ENCODE measurements at regions not wholly inside any gene's neighbourhood (a gene's known extent, or its start where the extent isn't known, plus 50 kb on each side); places are given as distances from the start of the nearest gene placed in this dataset.

- Histone ChIP-seq H3K9me3 (no peaks in the 10 kb centered on the region), H3K27ac (no peak overlapping the region), H3K4me1 (peaks cover 24 to 74% (median 43%) of the 10 kb centered on the region in 4 donors), H3K4me3 (no peak overlapping the region), H3K36me3 (peaks cover 0 to 12% (median 4%) of the 10 kb centered on the region in 4 donors), H3K27me3 (no peaks in the 10 kb centered on the region)
- in situ Hi-C loops (cut with MboI; ENCODE audit: low pct_ligation_motif_present in 1 of 4, low pct_unique_long_range_greater_than_20kb in 1 of 4, low sequenced_read_pairs in 3 of 4) (no loop called here), intact Hi-C loops (cut with DNase I; ENCODE audit: low total_unique reads) (no loop called here)
- WGBS, 2 donors (ENCODE audit: low coverage in 1 of 2), result 97 to 100% methylated on average over 2 to 4 of the region's 4 CpGs
- no peak for TF ChIP-seq POLR2A (IDR thresholded peaks at IDR 0.05)
- TF ChIP-seq EP300 (IDR thresholded peaks at IDR 0.05; ENCODE audit: low read depth), result no peak
- TF ChIP-seq POLR2AphosphoS5 (IDR thresholded peaks at IDR 0.05), result no peak
- TF ChIP-seq CTCF (IDR thresholded peaks at IDR 0.05), result no peak
- no peak for DNase-seq
These were observed 465.8 kb downstream of the SHQ1 start for GRCh38 chr3:72382460-72382859.

- H3K4me3 ChIP-seq, result no peak overlapping the region
- intact Hi-C loops (cut with DNase I; ENCODE audit: low total_unique reads), result no loop called here
- peaks cover 23 to 65% (median 35%) of the 10 kb centered on the region in 4 donors for H3K4me1 ChIP-seq
- no peak for DNase-seq
- TF ChIP-seq EP300 (IDR thresholded peaks at IDR 0.05; ENCODE audit: low read depth), result no peak
- no peak for TF ChIP-seq POLR2A (IDR thresholded peaks at IDR 0.05)
- TF ChIP-seq POLR2AphosphoS5 (IDR thresholded peaks at IDR 0.05), result no peak
- no peak for TF ChIP-seq CTCF (IDR thresholded peaks at IDR 0.05)
- H3K9me3 ChIP-seq, result no peaks in the 10 kb centered on the region
- in situ Hi-C loops (cut with MboI; ENCODE audit: low pct_ligation_motif_present in 1 of 4, low pct_unique_long_range_greater_than_20kb in 1 of 4, low sequenced_read_pairs in 3 of 4), result no loop called here
- H3K27me3 ChIP-seq, result no peaks in the 10 kb centered on the region
- H3K36me3 ChIP-seq, result peaks cover 0 to 12% (median 6%) of the 10 kb centered on the region in 4 donors
- H3K27ac ChIP-seq, result no peak overlapping the region
- 89 to 90% methylated on average over 5 to 6 of the region's 6 CpGs for WGBS, 2 donors (ENCODE audit: low coverage in 1 of 2)
These were observed 466.7 kb downstream of the SHQ1 start for GRCh38 chr3:72381584-72381983.

- no peak for TF ChIP-seq POLR2A (IDR thresholded peaks at IDR 0.05)
- no peak for TF ChIP-seq POLR2AphosphoS5 (IDR thresholded peaks at IDR 0.05)
- no peak for TF ChIP-seq EP300 (IDR thresholded peaks at IDR 0.05; ENCODE audit: low read depth)
- TF ChIP-seq CTCF (IDR thresholded peaks at IDR 0.05), result no peak
- Histone ChIP-seq H3K9me3 (no peaks in the 10 kb centered on the region), H3K4me3 (no peak overlapping the region), H3K27me3 (no peaks in the 10 kb centered on the region), H3K4me1 (peaks cover 19 to 60% (median 32%) of the 10 kb centered on the region in 4 donors), H3K27ac (peak overlapping the region; percentile 21 to 65 (median 48)), H3K36me3 (peaks cover 0 to 12% (median 6%) of the 10 kb centered on the region in 4 donors)
- in situ Hi-C loops (cut with MboI; ENCODE audit: low pct_ligation_motif_present in 1 of 4, low pct_unique_long_range_greater_than_20kb in 1 of 4, low sequenced_read_pairs in 3 of 4) (no loop called here), intact Hi-C loops (cut with DNase I; ENCODE audit: low total_unique reads) (no loop called here)
- WGBS, 2 donors (ENCODE audit: low coverage in 1 of 2), result 86% methylated on average over 4 to 8 of the region's 8 CpGs
- no peak for DNase-seq
These were observed 467.3 kb downstream of the SHQ1 start for GRCh38 chr3:72380711-72381493.

GRCh38 chr3:72380193-72380592, 468.1 kb downstream of the SHQ1 start:
- Histone ChIP-seq H3K27me3 (no peaks in the 10 kb centered on the region), H3K9me3 (no peaks in the 10 kb centered on the region), H3K27ac (peak overlapping the region; percentile 21 to 65 (median 48)), H3K4me1 (peaks cover 12 to 52% (median 25%) of the 10 kb centered on the region in 4 donors), H3K4me3 (no peak overlapping the region), H3K36me3 (peaks cover 0 to 12% (median 6%) of the 10 kb centered on the region in 4 donors)
- 43 to 64% methylated on average over 3 to 4 of the region's 4 CpGs for WGBS, 2 donors (ENCODE audit: low coverage in 1 of 2)
- intact Hi-C loops (cut with DNase I; ENCODE audit: low total_unique reads), result no loop called here
- TF ChIP-seq POLR2A (IDR thresholded peaks at IDR 0.05), result no peak
- no peak for TF ChIP-seq POLR2AphosphoS5 (IDR thresholded peaks at IDR 0.05)
- TF ChIP-seq EP300 (IDR thresholded peaks at IDR 0.05; ENCODE audit: low read depth), result no peak
- TF ChIP-seq CTCF (IDR thresholded peaks at IDR 0.05), result no peak
- no peak for DNase-seq
- in situ Hi-C loops (cut with MboI; ENCODE audit: low pct_ligation_motif_present in 1 of 4, low pct_unique_long_range_greater_than_20kb in 1 of 4, low sequenced_read_pairs in 3 of 4), result no loop called here

Data from transverse colon (tissue), 4 donors.